Endothelial cell of umbilical vein (primary cell): ENCODE measurements at regions not wholly inside any gene's neighbourhood (a gene's known extent, or its start where the extent isn't known, plus 50 kb on each side); places are given as distances from the start of the nearest gene placed in this dataset.

Experiments used
- BruUV-seq: library from RNA; stranded (reverse); fragments of 400-500 nt; replicated peaks from 2 replicates; lab custom pipeline; 2021; lab: Mats Ljungman, UMichigan
- CTCF ChIA-PET: fragments of 300-600, 350-600 bp; sonication (Branson Sonifier 250); formaldehyde crosslinking; loops from one replicate; lab custom pipeline; 2021; ENCODE audit warnings: antibody characterized with exemption, inconsistent platforms; lab: Charles Lee
- POLR2A ChIA-PET: fragments of 300-600, 350-600 bp; sonication (Branson Sonifier 250); formaldehyde crosslinking; loops from one replicate; lab custom pipeline; 2021; ENCODE audit warnings: antibody characterized with exemption, inconsistent platforms; lab: Charles Lee
- DNase-seq: peaks from one replicate; pipeline ENCODE4 v3.0.0-alpha.2; 2011; ENCODE audit warnings: low read depth, low spot score
- FAIRE-seq: peaks from 2 replicates; lab custom pipeline; 2011; peaks lifted over from hg19 to GRCh38; lab: Jason Lieb, UNC
- H2AFZ ChIP-seq: 2 replicates; pipeline ENCODE4 v1.6.0; 2012; ENCODE audit warnings: low read depth, low read length, control low read depth, inconsistent platforms
- H3K27ac ChIP-seq: 2 replicates; pipeline ENCODE4 v1.5.1; 2011; ENCODE audit warnings: low read depth, mild to moderate bottlenecking, control low read depth, low read length, moderate library complexity; ENCODE audit not compliant: insufficient read depth
- H3K27me3 ChIP-seq, 2 experiments: 2 replicates each; pipeline versions ENCODE4 v1.6.0 to v1.6.1; 2011; ENCODE audit warnings: low read length in 2 of 2, mixed read lengths in 1 of 2; ENCODE audit not compliant: control insufficient read depth in 2 of 2, insufficient read depth in 2 of 2
- H3K36me3 ChIP-seq, 2 experiments: 2 replicates in 1 of 2; 3 replicates in 1 of 2; pipeline ENCODE4 v1.5.1; 2011; ENCODE audit warnings: low read length in 2 of 2, mild to moderate bottlenecking in 1 of 2, moderate library complexity in 1 of 2; ENCODE audit not compliant: control insufficient read depth in 2 of 2, insufficient read depth in 2 of 2; ENCODE audit errors: extremely low read depth in 1 of 2
- H3K4me1 ChIP-seq: 3 replicates; pipeline ENCODE4 v1.5.1; 2011; ENCODE audit warnings: mild to moderate bottlenecking, low read length; ENCODE audit not compliant: control insufficient read depth, insufficient read depth; ENCODE audit errors: extremely low read depth
- H3K4me2 ChIP-seq: 2 replicates; pipeline ENCODE4 v1.6.1; 2011; ENCODE audit warnings: low read length, control low read depth, mixed read lengths; ENCODE audit not compliant: insufficient read depth
- H3K4me3 ChIP-seq, 3 experiments: fragments of 200-600 bp in 1 of 3; sonication (generic), shearing (Covaris generic) in 1 of 3; replicated peaks in 1 of 3; 2 replicates each; pipeline ENCODE4 v1.5.1; 2011 to 2016; ENCODE audit warnings: control low read depth in 3 of 3, low read length in 3 of 3, mild to moderate bottlenecking in 2 of 3, inconsistent platforms in 1 of 3, low read depth in 1 of 3, moderate library complexity in 1 of 3; ENCODE audit not compliant: insufficient read depth in 1 of 3
- H3K79me2 ChIP-seq: 2 replicates; pipeline ENCODE4 v1.6.0; 2012; ENCODE audit warnings: low read length, inconsistent platforms; ENCODE audit not compliant: control insufficient read depth, insufficient read depth
- H3K9ac ChIP-seq: replicated peaks from 2 replicates; pipeline ENCODE3; 2011; ENCODE audit warnings: low read length, control low read depth; ENCODE audit not compliant: insufficient read depth; ENCODE audit errors: extremely low read depth
- H3K9me1 ChIP-seq: replicated peaks from 3 replicates; pipeline ENCODE4 v1.6.0; 2011; ENCODE audit warnings: mild to moderate bottlenecking, low read length; ENCODE audit not compliant: control insufficient read depth, insufficient read depth; ENCODE audit errors: extremely low read depth
- H3K9me3 ChIP-seq: replicated peaks from 2 replicates; pipeline ENCODE4 v1.5.1; 2012; ENCODE audit warnings: low read length, inconsistent platforms; ENCODE audit not compliant: control insufficient read depth, insufficient read depth
- H4K20me1 ChIP-seq: replicated peaks from 2 replicates; pipeline ENCODE3; 2011; ENCODE audit warnings: mild to moderate bottlenecking, low read length; ENCODE audit not compliant: control insufficient read depth, insufficient read depth; ENCODE audit errors: extremely low read depth
- CTCF ChIP-seq, 2 donors: IDR thresholded peaks; 1 replicate in 1 of 2; 2 replicates in 1 of 2; pipeline ENCODE4 v1.5.1; 2011; ENCODE audit warnings: low read length in 2 of 2, mild to moderate bottlenecking in 2 of 2, moderate library complexity in 2 of 2, control low read depth in 1 of 2, inconsistent platforms in 1 of 2, low read depth in 1 of 2; ENCODE audit not compliant: insufficient read depth in 1 of 2; ENCODE audit errors: extremely low read depth in 1 of 2
- EZH2 ChIP-seq: IDR thresholded peaks from 2 replicates; pipeline ENCODE4 v1.6.1; 2012; ENCODE audit warnings: borderline replicate concordance, low read depth, mild to moderate bottlenecking, moderate library complexity, low read length, inconsistent platforms; ENCODE audit not compliant: severe bottlenecking
- GATA2 ChIP-seq: IDR thresholded peaks from 2 replicates; pipeline ENCODE4 v1.7.0; 2011; ENCODE audit warnings: low read depth, mild to moderate bottlenecking, moderate library complexity, mixed read lengths, low read length; ENCODE audit not compliant: insufficient read length, insufficient read depth
- MYC ChIP-seq: IDR thresholded peaks from one replicate; pipeline ENCODE4 v1.6.1; 2011; ENCODE audit warnings: mild to moderate bottlenecking, low read depth, low read length
- POLR2AphosphoS5 ChIP-seq: IDR thresholded peaks from 2 replicates; pipeline ENCODE4 v1.6.1; 2012; ENCODE audit warnings: low read depth, mild to moderate bottlenecking, control low read depth, low read length, moderate library complexity; ENCODE audit not compliant: insufficient read depth
- dilution Hi-C: fragments of 300-500 bp; cut with MboI; formaldehyde crosslinking; loops from one replicate; pipeline ENCODE4 v1.15.0; 2019; ENCODE audit warnings: low sequenced_read_pairs; ENCODE audit not compliant: extremely low pct_ligation_motif_present
- intact Hi-C: fragments of 100-400 bp; cut with micrococcal nuclease; formaldehyde crosslinking; loops from one replicate; pipeline ENCODE4 v1.10.0; 2022

DNA sequence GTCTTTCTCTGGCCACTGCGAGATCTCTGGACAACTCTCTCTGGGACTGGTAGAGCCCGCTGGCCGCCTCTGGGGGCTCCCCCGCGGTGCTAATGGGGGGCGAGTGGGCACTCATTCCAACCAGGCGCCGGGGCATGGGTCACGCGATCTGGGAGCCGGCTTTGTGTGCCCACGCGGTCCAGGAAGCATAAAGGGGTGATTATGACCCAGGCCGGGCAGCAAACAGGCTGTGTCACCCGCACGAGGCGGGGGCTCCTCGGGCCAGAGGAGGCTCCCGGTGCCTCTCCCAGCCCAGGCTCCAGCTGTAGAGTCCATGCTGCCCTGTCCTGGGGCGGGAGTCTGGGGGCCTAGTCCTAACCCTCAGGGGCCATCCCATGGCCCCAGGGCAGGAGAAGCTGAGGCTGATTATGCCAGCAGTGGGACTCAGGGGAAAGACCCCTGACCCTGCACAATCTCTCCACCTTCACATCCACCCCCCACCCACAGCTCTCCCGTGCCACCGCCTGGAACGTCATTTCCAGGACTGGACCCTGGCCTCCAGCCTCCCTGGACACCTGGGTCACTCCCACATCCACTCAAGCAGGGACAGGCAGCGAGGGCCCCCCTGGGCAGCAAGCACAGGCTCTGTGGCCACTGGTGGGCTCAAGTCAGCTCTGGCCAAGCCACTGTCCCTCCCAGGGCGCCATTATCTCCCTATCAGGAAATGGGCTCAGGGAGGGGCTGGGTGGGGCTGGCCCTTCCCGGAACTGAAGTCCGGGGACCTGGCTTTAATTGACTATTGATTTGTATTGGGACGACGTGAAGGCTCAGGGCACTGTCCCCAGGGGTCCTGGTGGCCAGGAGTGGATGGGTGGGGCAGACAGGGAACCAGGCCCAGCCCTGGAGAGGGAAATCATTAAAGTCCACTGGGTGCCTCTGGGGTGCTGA, 50.0 kb downstream of the PTPRS start:
- H3K9me3 ChIP-seq, result no peaks in the 10 kb centered on the region
- no peak overlapping the region for H3K9ac ChIP-seq
- no peak for FAIRE-seq
- no peaks in the 10 kb centered on the region for H3K79me2 ChIP-seq
- CTCF ChIA-PET, result interaction anchor here (1.0 kb wide), 1 partner anchor 16 kb away, joined by 3 read pairs; no protein-coding TSS in a partner anchor
- POLR2A ChIA-PET, result no interaction called here
- H3K27ac ChIP-seq, result no peak overlapping the region
- no peak for TF ChIP-seq POLR2AphosphoS5
- TF ChIP-seq CTCF (IDR thresholded peaks at IDR 0.05; ENCODE audit: extremely low read depth in 1 of 2, insufficient read depth in 1 of 2, low read depth in 1 of 2, low read length in 2 of 2), result no peak
- TF ChIP-seq EZH2, result no peak
- no peak for TF ChIP-seq GATA2
- no peak for TF ChIP-seq MYC
- H3K27me3 ChIP-seq, result peaks cover 4 to 13% of the 10 kb centered on the region in 2 experiments
- intact Hi-C loops, result no loop called here
- DNase-seq, result no peak
- no peak overlapping the region for H3K4me3 ChIP-seq
- no TSS peak for BruUV-seq
- dilution Hi-C loops, result no loop called here
- no peaks in the 10 kb centered on the region for H4K20me1 ChIP-seq
- H2AFZ ChIP-seq, result no peak overlapping the region
- H3K36me3 ChIP-seq, result no peaks in the 10 kb centered on the region
- H3K4me2 ChIP-seq, result no peak overlapping the region
- no peaks in the 10 kb centered on the region for H3K9me1 ChIP-seq
- H3K4me1 ChIP-seq, result peaks cover 8% of the 10 kb centered on the region
